ENCODE measurements at regions not wholly inside any gene's neighbourhood (a gene's known extent, or its start where the extent isn't known, plus 50 kb on each side); places are given as distances from the start of the nearest gene placed in this dataset.

DNA sequence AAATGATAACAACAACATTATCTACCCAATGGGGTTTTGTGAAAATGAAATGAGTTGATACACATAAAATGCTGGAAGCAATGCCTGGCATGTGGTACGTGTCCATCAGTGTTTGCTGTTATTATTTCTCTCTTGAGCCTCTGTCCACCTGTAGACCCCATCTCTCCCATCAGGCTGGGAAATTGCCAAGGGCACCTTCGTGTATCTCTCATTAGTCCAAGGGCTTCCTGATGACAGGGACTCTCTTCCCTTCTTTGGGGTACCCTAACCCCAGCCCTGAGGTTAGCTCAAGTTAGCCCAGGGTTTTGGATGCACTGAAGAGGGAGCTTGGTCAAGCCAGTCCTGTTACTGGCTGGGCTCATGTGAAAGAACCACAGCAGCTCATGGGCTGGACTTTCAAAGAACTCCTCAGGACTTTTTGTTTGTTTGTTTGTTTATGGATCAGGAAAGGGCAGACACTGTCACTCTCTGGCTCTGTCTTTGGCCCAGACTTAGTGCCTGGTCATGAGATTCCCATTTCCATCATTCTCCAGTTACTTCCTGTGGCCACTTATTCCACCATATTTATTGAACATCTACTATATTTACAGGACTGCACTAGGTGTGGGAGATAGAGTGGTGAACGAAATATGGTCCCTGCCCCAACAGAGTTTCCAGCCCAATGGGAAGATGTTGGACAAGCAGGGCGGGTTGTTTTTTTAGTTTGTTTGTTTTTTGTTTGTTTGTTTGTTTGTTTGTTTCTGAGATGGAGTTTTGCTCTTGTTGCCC is 57.4 kb downstream of the NAV1 start:
- Histone ChIP-seq H3K4me1 (ENCODE audit: control insufficient read depth in 4 of 4, insufficient read depth in 4 of 4, low read length in 3 of 4) (peaks cover 0 to 3% (median 0%) of the 10 kb centered on the region in 4 donors), H3K4me3 (ENCODE audit: low read depth in 1 of 3, low read length in 3 of 3) (no peak overlapping the region), H3K27me3 (ENCODE audit: control insufficient read depth in 4 of 4, insufficient read depth in 4 of 4, low read length in 3 of 4) (no peaks in the 10 kb centered on the region), H3K9me3 (ENCODE audit: control insufficient read depth in 4 of 4, low read length in 3 of 4) (no peaks in the 10 kb centered on the region), H3K9ac (ENCODE audit: low read depth in 1 of 2, low read length in 2 of 2) (no peak overlapping the region), H3K36me3 (ENCODE audit: control insufficient read depth in 4 of 4, insufficient read depth in 3 of 4, low read depth in 1 of 4, low read length in 3 of 4) (no peaks in the 10 kb centered on the region), H3K27ac (ENCODE audit: low read depth in 1 of 2, low read length in 2 of 2) (no peak overlapping the region)
- TF ChIP-seq, protein P1, sequence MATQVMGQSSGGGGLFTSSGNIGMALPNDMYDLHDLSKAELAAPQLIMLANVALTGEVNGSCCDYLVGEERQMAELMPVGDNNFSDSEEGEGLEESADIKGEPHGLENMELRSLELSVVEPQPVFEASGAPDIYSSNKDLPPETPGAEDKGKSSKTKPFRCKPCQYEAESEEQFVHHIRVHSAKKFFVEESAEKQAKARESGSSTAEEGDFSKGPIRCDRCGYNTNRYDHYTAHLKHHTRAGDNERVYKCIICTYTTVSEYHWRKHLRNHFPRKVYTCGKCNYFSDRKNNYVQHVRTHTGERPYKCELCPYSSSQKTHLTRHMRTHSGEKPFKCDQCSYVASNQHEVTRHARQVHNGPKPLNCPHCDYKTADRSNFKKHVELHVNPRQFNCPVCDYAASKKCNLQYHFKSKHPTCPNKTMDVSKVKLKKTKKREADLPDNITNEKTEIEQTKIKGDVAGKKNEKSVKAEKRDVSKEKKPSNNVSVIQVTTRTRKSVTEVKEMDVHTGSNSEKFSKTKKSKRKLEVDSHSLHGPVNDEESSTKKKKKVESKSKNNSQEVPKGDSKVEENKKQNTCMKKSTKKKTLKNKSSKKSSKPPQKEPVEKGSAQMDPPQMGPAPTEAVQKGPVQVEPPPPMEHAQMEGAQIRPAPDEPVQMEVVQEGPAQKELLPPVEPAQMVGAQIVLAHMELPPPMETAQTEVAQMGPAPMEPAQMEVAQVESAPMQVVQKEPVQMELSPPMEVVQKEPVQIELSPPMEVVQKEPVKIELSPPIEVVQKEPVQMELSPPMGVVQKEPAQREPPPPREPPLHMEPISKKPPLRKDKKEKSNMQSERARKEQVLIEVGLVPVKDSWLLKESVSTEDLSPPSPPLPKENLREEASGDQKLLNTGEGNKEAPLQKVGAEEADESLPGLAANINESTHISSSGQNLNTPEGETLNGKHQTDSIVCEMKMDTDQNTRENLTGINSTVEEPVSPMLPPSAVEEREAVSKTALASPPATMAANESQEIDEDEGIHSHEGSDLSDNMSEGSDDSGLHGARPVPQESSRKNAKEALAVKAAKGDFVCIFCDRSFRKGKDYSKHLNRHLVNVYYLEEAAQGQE (IDR thresholded peaks at IDR 0.05), result no peak
- no peak for TF ChIP-seq TAF1 (conservative IDR thresholded peaks at IDR 0.05)
- no peak for TF ChIP-seq GABPA (IDR thresholded peaks at IDR 0.05 in 1 of 2, conservative IDR thresholded peaks at IDR 0.05 in 1 of 2)
- TF ChIP-seq, protein P2, sequence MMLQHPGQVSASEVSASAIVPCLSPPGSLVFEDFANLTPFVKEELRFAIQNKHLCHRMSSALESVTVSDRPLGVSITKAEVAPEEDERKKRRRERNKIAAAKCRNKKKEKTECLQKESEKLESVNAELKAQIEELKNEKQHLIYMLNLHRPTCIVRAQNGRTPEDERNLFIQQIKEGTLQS (IDR thresholded peaks at IDR 0.05), result no peak
- no peak for TF ChIP-seq RXRA (IDR thresholded peaks at IDR 0.05)
- TF ChIP-seq RAD21 (IDR thresholded peaks at IDR 0.05), result no peak
- TF ChIP-seq HNF4G (IDR thresholded peaks at IDR 0.05), result no peak
- no peak for TF ChIP-seq SP1 (IDR thresholded peaks at IDR 0.05)
- TF ChIP-seq, protein P3, sequence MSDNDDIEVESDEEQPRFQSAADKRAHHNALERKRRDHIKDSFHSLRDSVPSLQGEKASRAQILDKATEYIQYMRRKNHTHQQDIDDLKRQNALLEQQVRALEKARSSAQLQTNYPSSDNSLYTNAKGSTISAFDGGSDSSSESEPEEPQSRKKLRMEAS (IDR thresholded peaks at IDR 0.05), result no peak
- TF ChIP-seq EGR1 (IDR thresholded peaks at IDR 0.05; ENCODE audit: low read depth in 2 of 2), result no peak
- no peak for TF ChIP-seq FOXA2 (IDR thresholded peaks at IDR 0.05)
- TF ChIP-seq ZBTB33 (IDR thresholded peaks at IDR 0.05), result no peak
- no peak for TF ChIP-seq HNF4A (conservative IDR thresholded peaks at IDR 0.05)
- no peak for DNase-seq (ENCODE audit: low spot score)
- whole genome bisulfite sequencing, result 87% methylated on average over 4 of the region's 4 CpGs

DNA sequence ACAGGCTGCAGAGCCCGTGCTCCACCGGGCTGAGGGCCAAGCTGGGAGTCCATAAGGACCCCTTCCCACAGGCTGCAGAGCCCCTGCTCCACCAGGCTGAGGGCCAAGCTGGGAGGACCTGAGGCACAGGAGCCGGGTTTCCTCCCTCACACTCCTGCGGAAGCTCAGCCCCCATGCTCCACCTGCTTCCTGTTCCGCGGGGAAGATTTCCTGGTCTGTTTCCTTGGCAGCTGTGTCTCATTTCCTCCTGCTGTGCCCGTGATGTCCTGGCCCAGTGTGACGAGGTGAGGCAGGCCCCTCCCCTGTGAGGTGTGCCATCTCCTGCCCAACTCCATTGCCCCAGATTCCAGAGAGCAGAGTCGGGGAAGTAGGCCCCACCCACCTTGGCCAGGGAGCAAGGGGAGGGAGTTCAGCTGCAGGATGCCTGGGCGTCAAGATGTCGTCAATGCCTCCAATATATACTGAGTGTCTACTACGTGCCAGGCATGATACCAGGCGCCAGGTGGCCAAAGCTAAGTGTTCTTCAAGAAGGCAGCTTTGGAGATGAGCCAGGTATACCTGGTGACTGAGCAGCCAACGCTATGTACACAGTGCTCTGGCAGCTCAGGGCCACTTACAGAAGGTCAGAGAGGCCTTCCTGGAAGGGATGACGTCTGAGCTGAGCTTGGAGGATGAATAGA is 58.8 kb downstream of the NAV1 start:
- Histone ChIP-seq H3K27ac (ENCODE audit: low read depth in 1 of 2, low read length in 2 of 2) (no peak overlapping the region), H3K9ac (ENCODE audit: low read depth in 1 of 2, low read length in 2 of 2) (no peak overlapping the region), H3K4me3 (ENCODE audit: low read depth in 1 of 3, low read length in 3 of 3) (no peak overlapping the region)

More for the DNA sequence above, 58.8 kb downstream of the NAV1 start:
- no peaks in the 10 kb centered on the region for H3K9me3 ChIP-seq (ENCODE audit: control insufficient read depth in 4 of 4, low read length in 3 of 4)
- peaks cover 0 to 3% (median 0%) of the 10 kb centered on the region in 4 donors for H3K4me1 ChIP-seq (ENCODE audit: control insufficient read depth in 4 of 4, insufficient read depth in 4 of 4, low read length in 3 of 4)
- 64% methylated on average over 15 of the region's 15 CpGs for WGBS
- no peak for DNase-seq (ENCODE audit: low spot score)
- no peaks in the 10 kb centered on the region for H3K27me3 ChIP-seq (ENCODE audit: control insufficient read depth in 4 of 4, insufficient read depth in 4 of 4, low read length in 3 of 4)
- TF ChIP-seq RAD21 (IDR thresholded peaks at IDR 0.05), result no peak
- peak; percentile 44 for TF ChIP-seq NR2F2 (IDR thresholded peaks at IDR 0.05)
- H3K36me3 ChIP-seq (ENCODE audit: control insufficient read depth in 4 of 4, insufficient read depth in 3 of 4, low read depth in 1 of 4, low read length in 3 of 4), result no peaks in the 10 kb centered on the region

Data from liver (tissue), 7 donors.